Parathyroid adenoma (tissue), 2 donors: ENCODE measurements at regions not wholly inside any gene's neighbourhood (a gene's known extent, or its start where the extent isn't known, plus 50 kb on each side); places are given as distances from the start of the nearest gene placed in this dataset.
"Not testable (repeated sequence)": the region's sequence is repeated elsewhere in the genome, so short reads cannot be mapped to it uniquely, and the experiment has no call there.

Experiments used
- H2AFZ ChIP-seq: fragments of 300-600 bp; sonication (generic); one replicate; pipeline ENCODE4 v1.7.0; 2017; ENCODE audit warnings: antibody characterized with exemption, mild to moderate bottlenecking
- H3K27ac ChIP-seq: fragments of 300-600 bp; sonication (generic); one replicate; pipeline ENCODE4 v1.7.0; 2017
- H3K27me3 ChIP-seq: fragments of 300-600 bp; sonication (generic); one replicate; pipeline ENCODE4 v1.7.0; 2017; ENCODE audit warnings: low read length; ENCODE audit not compliant: control insufficient read depth, insufficient read depth
- H3K36me3 ChIP-seq: fragments of 300-600 bp; sonication (generic); one replicate; pipeline ENCODE4 v1.7.0; 2017; ENCODE audit warnings: low read length; ENCODE audit not compliant: control insufficient read depth, insufficient read depth
- H3K4me1 ChIP-seq: fragments of 300-600 bp; sonication (generic); one replicate; pipeline ENCODE4 v1.7.0; 2017; ENCODE audit warnings: control low read depth
- H3K4me2 ChIP-seq: fragments of 300-600 bp; sonication (generic); one replicate; pipeline ENCODE4 v1.7.0; 2017; ENCODE audit warnings: low read length
- H3K4me3 ChIP-seq: fragments of 300-600 bp; sonication (generic); one replicate; pipeline ENCODE4 v1.7.0; 2017; ENCODE audit warnings: low read depth, low read length
- H3K79me2 ChIP-seq: fragments of 300-600 bp; sonication (generic); one replicate; pipeline ENCODE4 v1.7.0; 2017; ENCODE audit warnings: control low read depth
- H3K9ac ChIP-seq: fragments of 300-600 bp; sonication (generic); one replicate; pipeline ENCODE4 v1.7.0; 2017; ENCODE audit warnings: mild to moderate bottlenecking
- H3K9me3 ChIP-seq: fragments of 300-600 bp; sonication (generic); one replicate; pipeline ENCODE4 v1.7.0; 2017; ENCODE audit warnings: low read length; ENCODE audit not compliant: control insufficient read depth
- CTCF ChIP-seq: fragments of 300-600 bp; sonication (generic); IDR thresholded peaks from one replicate; pipeline ENCODE4 v1.7.0; 2017; ENCODE audit warnings: antibody characterized with exemption, mild to moderate bottlenecking
- donor health status: primary hyperparathyroidism.

GRCh38 chr1:38772953-38773352 is 86.6 kb downstream of the RRAGC start:
- Histone ChIP-seq H3K9ac (no peak overlapping the region), H3K27me3 (no peaks in the 10 kb centered on the region), H3K4me2 (no peak overlapping the region), H3K79me2 (no peaks in the 10 kb centered on the region), H3K9me3 (no peaks in the 10 kb centered on the region), H3K4me3 (no peak overlapping the region), H3K36me3 (no peaks in the 10 kb centered on the region), H3K27ac (no peak overlapping the region), H3K4me1 (no peaks in the 10 kb centered on the region), H2AFZ (no peak overlapping the region)
- no peak for TF ChIP-seq CTCF

- Histone ChIP-seq H3K4me3 (no peak overlapping the region), H3K9me3 (no peaks in the 10 kb centered on the region), H3K9ac (no peak overlapping the region), H3K79me2 (no peaks in the 10 kb centered on the region), H3K27ac (no peak overlapping the region), H3K27me3 (no peaks in the 10 kb centered on the region), H3K4me2 (no peak overlapping the region), H3K36me3 (no peaks in the 10 kb centered on the region), H3K4me1 (no peaks in the 10 kb centered on the region), H2AFZ (no peak overlapping the region)
- TF ChIP-seq CTCF: no peak
Observed at GRCh38 chr1:38772026-38772425, 87.5 kb downstream of the RRAGC start.

- H3K4me2 ChIP-seq, H3K27me3 ChIP-seq: not testable (repeated sequence)
Observed at GRCh38 chr1:38770516-38771173, 88.9 kb downstream of the RRAGC start.

GRCh38 chr1:38766125-38766524 is 93.4 kb downstream of the RRAGC start:
- H3K27me3 ChIP-seq: no peaks in the 10 kb centered on the region

More at GRCh38 chr1:38770516-38771173, 88.9 kb downstream of the RRAGC start:
- H2AFZ ChIP-seq, H3K4me3 ChIP-seq, H3K9me3 ChIP-seq, H3K9ac ChIP-seq, H3K36me3 ChIP-seq, H3K27ac ChIP-seq, H3K4me1 ChIP-seq, H3K79me2 ChIP-seq: not testable (repeated sequence)

GRCh38 chr1:38763121-38763520 is 96.5 kb downstream of the RRAGC start:
- no peaks in the 10 kb centered on the region for H3K79me2 ChIP-seq
- H3K4me1 ChIP-seq: no peaks in the 10 kb centered on the region
- no peaks in the 10 kb centered on the region for H3K27me3 ChIP-seq
- no peak overlapping the region for H2AFZ ChIP-seq
- H3K4me2 ChIP-seq: no peak overlapping the region
- H3K9ac ChIP-seq: no peak overlapping the region
- no peaks in the 10 kb centered on the region for H3K9me3 ChIP-seq
- no peak overlapping the region for H3K4me3 ChIP-seq
- H3K36me3 ChIP-seq: no peaks in the 10 kb centered on the region
- H3K27ac ChIP-seq: no peak overlapping the region
- no peak for TF ChIP-seq CTCF

More at GRCh38 chr1:38766125-38766524, 93.4 kb downstream of the RRAGC start:
- H3K79me2 ChIP-seq: no peaks in the 10 kb centered on the region
- H3K9me3 ChIP-seq: no peaks in the 10 kb centered on the region
- H3K4me3 ChIP-seq: no peak overlapping the region
- TF ChIP-seq CTCF: no peak
- no peaks in the 10 kb centered on the region for H3K36me3 ChIP-seq
- H3K4me2 ChIP-seq: no peak overlapping the region
- H3K27ac ChIP-seq: no peak overlapping the region
- H3K9ac ChIP-seq: no peak overlapping the region
- no peaks in the 10 kb centered on the region for H3K4me1 ChIP-seq
- no peak overlapping the region for H2AFZ ChIP-seq
